Activated CD8-positive, alpha-beta T cell treated with anti-CD3 and anti-CD28 coated beads, Interleukin-2, amount 10 ng/mL, durations not matched to agents 7 days and 5 days (primary cell): ENCODE measurements at regions not wholly inside any gene's neighbourhood (a gene's known extent, or its start where the extent isn't known, plus 50 kb on each side); places are given as distances from the start of the nearest gene placed in this dataset.

ENCODE experiments used
- ATAC-seq: fragments of 150-1000 bp; cut with Tn5 transposase; one replicate; pipeline ENCODE4 v1.10.0; 2021; ENCODE audit warnings: moderate library complexity
- CTCF ChIA-PET: fragments of 350-600 bp; sonication (Branson Sonifier 250); formaldehyde crosslinking; loops from one replicate; lab custom pipeline; 2021; ENCODE audit warnings: antibody characterized with exemption; lab: Charles Lee
- POLR2A ChIA-PET: fragments of 350-600 bp; sonication (Branson Sonifier 250); formaldehyde crosslinking; loops from one replicate; lab custom pipeline; 2021; ENCODE audit warnings: antibody characterized with exemption; lab: Charles Lee
- DNase-seq: peaks from one replicate; pipeline ENCODE4 v3.0.0-alpha.2; 2020
- H3K27ac Mint-ChIP-seq: one replicate; pipeline ENCODE4 v1.8.0; 2021; ENCODE audit warnings: mild to moderate bottlenecking, mixed read lengths
- H3K27me3 Mint-ChIP-seq: one replicate; pipeline ENCODE4 v1.8.0; 2021; ENCODE audit warnings: low read depth, mixed read lengths
- H3K36me3 Mint-ChIP-seq: one replicate; pipeline ENCODE4 v1.8.0; 2021; ENCODE audit warnings: low read depth, mixed read lengths
- H3K4me1 Mint-ChIP-seq: one replicate; pipeline ENCODE4 v1.8.0; 2021; ENCODE audit warnings: low read depth, mixed read lengths
- H3K4me3 Mint-ChIP-seq: one replicate; pipeline ENCODE4 v1.8.0; 2021; ENCODE audit warnings: mild to moderate bottlenecking, mixed read lengths
- H3K9me3 Mint-ChIP-seq: one replicate; pipeline ENCODE4 v1.8.0; 2022; ENCODE audit warnings: mixed read lengths; ENCODE audit not compliant: insufficient read depth

DNA sequence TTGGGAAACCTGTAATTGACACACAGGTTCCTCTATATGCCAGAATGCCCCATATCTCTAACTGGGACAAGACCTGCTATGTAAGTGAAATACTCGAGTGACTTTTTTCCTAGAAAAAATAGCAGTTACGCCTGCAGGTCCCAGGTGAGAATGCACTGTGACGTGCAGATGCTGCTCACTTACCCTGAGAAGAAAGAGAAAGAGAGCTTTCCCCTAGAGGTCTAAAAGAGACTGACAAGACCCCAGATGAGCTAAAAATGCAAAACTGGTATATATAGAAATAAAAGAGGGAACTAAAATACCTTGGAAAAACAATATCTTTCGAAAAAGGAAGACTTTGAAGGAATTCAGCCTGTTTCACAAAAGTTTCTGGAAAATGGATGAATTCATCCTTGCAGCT, 383.0 kb upstream of the DCC start:
- Mint-ChIP-seq H3K9me3 (peaks cover 3% of the 10 kb centered on the region), H3K4me1 (no peaks in the 10 kb centered on the region), H3K36me3 (no peaks in the 10 kb centered on the region), H3K27ac (no peak overlapping the region), H3K27me3 (no peaks in the 10 kb centered on the region), H3K4me3 (no peak overlapping the region)
- ATAC-seq, result no peak
- no peak for DNase-seq
- POLR2A ChIA-PET, result no interaction called here
- CTCF ChIA-PET, result no interaction called here

DNA sequence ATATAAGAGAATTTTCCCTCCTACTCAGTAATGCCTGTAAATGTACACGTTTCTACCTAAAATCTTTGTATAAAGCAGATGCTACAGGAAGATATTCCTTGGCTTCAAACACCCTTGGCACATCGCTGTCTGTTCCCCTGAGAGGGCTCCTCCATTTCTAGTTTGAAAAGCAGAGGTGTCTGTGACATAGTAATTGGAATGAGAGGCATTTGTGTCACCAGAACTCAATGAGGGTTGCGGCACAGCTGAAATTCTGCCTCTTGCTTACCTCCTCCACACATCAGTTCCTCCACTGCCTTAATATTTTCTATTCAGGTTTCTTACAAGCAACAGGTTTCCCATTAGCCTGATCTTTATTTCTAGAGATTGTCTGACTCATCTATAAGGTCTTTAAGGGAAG, 359.9 kb upstream of the DCC start:
- H3K4me1 Mint-ChIP-seq, result no peaks in the 10 kb centered on the region
- ATAC-seq (no peak), DNase-seq (no peak)
- ChIA-PET POLR2A (no interaction called here), CTCF (no interaction called here)
- H3K27me3 Mint-ChIP-seq, result no peaks in the 10 kb centered on the region
- no peak overlapping the region for H3K27ac Mint-ChIP-seq
- no peaks in the 10 kb centered on the region for H3K36me3 Mint-ChIP-seq
- H3K9me3 Mint-ChIP-seq, result no peaks in the 10 kb centered on the region
- no peak overlapping the region for H3K4me3 Mint-ChIP-seq

DNA sequence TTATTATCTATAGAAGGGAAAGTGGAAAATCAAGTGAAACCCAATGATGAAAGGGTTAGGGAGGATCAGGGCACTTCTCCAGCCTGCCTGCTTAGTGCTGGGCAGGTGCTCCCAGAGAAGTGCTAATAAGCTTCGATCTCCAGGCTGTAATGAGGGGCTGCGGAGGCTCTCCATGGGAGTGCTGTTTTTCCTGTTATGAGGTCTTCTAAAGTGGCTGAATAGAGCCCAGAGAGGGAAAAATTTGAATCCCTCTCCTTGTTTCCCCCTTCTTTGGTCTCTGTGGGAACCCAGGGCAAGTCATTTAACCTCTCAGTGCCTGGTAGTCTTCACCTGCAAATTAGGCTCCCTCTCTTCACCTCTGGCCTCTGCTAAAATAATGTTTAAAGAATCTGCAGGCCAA, 351.7 kb upstream of the DCC start:
- Mint-ChIP-seq H3K36me3 (no peaks in the 10 kb centered on the region), H3K9me3 (no peaks in the 10 kb centered on the region), H3K4me1 (no peaks in the 10 kb centered on the region), H3K27ac (no peak overlapping the region), H3K4me3 (no peak overlapping the region), H3K27me3 (no peaks in the 10 kb centered on the region)
- no peak for ATAC-seq
- ChIA-PET CTCF (no interaction called here), POLR2A (no interaction called here)
- DNase-seq, result no peak

DNA sequence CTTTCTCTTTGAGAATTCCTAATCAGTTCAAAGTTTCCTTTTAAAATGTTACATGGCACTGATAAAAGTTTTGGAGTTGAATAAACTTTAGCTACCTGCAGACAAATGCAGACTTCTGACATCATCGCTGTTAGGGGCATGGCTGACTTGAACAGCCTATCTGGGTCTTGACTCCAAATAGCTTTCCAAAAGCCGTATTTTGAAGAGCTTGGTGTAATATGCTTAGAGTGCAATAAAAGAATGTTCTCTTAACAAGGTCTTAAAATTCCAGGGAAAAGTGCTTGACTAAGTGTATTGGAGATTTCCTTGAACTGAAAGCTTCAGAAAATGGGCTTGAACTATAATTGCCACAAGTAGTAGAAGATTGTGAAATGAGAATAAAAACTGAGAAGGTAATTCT, 342.9 kb upstream of the DCC start:
- Mint-ChIP-seq H3K27ac (no peak overlapping the region), H3K4me1 (no peaks in the 10 kb centered on the region), H3K27me3 (no peaks in the 10 kb centered on the region), H3K4me3 (no peak overlapping the region), H3K9me3 (no peaks in the 10 kb centered on the region), H3K36me3 (no peaks in the 10 kb centered on the region)
- ChIA-PET CTCF (no interaction called here), POLR2A (no interaction called here)
- ATAC-seq (no peak), DNase-seq (no peak)

DNA sequence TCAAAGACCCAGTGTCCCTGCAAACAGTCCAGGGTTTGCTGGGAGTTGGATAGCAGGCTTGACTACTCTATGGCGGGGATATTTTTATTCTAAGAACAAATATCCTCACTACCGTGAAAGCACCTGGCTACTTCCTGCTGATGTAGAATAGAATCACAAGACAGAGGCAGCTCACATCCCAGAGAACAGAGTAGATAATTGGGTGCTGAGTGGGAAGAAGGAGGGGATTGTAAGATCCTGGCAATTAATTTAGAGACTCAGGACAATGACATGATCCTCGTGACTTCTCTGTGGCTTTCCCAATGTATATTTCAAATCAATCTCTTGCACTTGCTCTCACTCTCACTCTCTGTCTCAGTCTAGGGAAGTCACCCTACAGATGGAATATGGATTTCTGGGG, 341.9 kb upstream of the DCC start:
- ChIA-PET CTCF (no interaction called here), POLR2A (no interaction called here)
- DNase-seq (no peak), ATAC-seq (no peak)
- Mint-ChIP-seq H3K27me3 (no peaks in the 10 kb centered on the region), H3K27ac (no peak overlapping the region), H3K4me3 (no peak overlapping the region), H3K36me3 (no peaks in the 10 kb centered on the region), H3K4me1 (no peaks in the 10 kb centered on the region), H3K9me3 (no peaks in the 10 kb centered on the region)

DNA sequence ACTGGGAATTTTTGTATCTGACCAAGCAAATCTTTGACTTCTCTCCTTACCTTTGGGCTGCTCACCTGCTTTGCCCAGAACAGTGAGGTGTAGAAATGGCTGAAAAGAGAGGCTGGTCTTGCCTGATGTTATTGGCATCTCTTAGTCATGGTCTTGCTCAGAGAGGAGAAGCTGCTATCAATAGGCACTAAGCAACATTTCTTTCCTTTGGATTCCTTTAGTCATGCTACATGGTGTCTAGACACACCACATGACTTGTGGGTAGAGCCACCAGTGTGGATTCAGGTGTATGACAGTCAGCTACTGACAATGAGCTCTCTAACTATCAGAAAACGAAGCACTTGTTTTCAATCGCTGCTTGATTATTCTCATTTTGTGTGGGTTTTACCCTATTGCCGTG, 341.3 kb upstream of the DCC start:
- Mint-ChIP-seq H3K4me3 (no peak overlapping the region), H3K27me3 (no peaks in the 10 kb centered on the region), H3K36me3 (no peaks in the 10 kb centered on the region), H3K27ac (no peak overlapping the region), H3K9me3 (no peaks in the 10 kb centered on the region), H3K4me1 (no peaks in the 10 kb centered on the region)
- ChIA-PET CTCF (no interaction called here), POLR2A (no interaction called here)
- no peak for DNase-seq
- ATAC-seq, result no peak

DNA sequence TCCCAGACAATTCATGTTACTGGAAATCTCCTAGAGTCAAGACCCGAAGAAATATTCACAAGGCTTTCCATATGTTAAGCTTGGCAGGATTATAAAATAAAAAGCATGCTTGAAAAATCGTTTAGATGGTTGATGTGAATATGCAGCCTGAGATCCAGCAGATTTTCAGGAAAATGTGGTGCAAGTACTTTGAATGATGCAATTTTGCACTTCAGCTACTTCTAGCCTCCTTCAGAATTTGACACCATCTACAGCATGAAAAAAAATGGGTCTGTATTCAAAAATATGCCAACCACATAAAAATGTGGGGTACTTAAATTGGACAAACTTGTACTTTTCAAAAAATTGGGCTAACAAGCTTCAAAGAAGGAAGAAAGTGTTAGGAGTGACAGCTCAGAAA, 340.6 kb upstream of the DCC start:
- Mint-ChIP-seq H3K27me3 (no peaks in the 10 kb centered on the region), H3K9me3 (no peaks in the 10 kb centered on the region), H3K27ac (no peak overlapping the region), H3K4me3 (no peak overlapping the region), H3K4me1 (no peaks in the 10 kb centered on the region), H3K36me3 (no peaks in the 10 kb centered on the region)
- POLR2A ChIA-PET, result no interaction called here
- ATAC-seq (no peak), DNase-seq (no peak)
- CTCF ChIA-PET, result no interaction called here

DNA sequence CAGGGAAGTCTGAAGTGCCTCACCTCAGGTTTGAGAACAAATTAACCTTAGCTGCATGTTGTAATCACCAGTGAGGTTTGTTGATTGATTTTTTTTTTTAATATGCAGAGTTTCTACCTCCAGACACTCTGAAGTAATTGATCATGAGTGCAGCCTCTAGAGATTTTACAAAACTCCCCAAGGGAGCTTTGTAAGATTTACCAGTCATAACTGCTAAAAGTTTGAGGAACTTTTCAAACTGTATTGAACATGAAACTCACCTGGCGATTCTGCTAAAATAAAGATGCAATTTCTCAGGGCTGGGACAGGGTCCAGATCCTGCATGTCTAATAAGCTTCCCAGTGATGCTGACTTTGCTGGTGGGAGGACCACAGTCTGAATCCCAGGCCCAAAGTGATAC, 339.6 kb upstream of the DCC start:
- H3K27me3 Mint-ChIP-seq, result no peaks in the 10 kb centered on the region
- ATAC-seq (no peak), DNase-seq (no peak)
- H3K36me3 Mint-ChIP-seq, result no peaks in the 10 kb centered on the region
- H3K27ac Mint-ChIP-seq, result no peak overlapping the region
- no peak overlapping the region for H3K4me3 Mint-ChIP-seq
- ChIA-PET CTCF (no interaction called here), POLR2A (no interaction called here)
- H3K4me1 Mint-ChIP-seq, result no peaks in the 10 kb centered on the region
- no peaks in the 10 kb centered on the region for H3K9me3 Mint-ChIP-seq

DNA sequence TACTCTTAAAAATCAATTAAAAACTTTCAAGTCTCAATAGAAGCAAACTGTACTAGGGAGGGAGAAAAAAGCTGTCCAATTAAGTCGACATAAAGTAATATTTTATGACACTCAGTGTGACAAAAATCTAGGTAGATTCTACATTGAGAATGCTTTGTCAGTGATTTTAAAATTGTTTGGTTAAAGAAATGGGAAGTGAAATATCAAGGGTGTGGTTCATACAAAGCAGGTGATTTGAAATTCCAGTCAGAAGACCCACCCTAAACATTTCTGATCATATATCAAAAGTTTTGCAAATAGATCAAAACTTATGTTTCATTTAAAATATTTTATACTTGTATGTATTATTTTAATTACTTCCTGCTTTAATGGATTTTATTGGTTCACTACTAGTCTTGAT, 338.9 kb upstream of the DCC start:
- Mint-ChIP-seq H3K27ac (no peak overlapping the region), H3K27me3 (no peaks in the 10 kb centered on the region), H3K36me3 (no peaks in the 10 kb centered on the region), H3K4me1 (no peaks in the 10 kb centered on the region), H3K9me3 (no peaks in the 10 kb centered on the region), H3K4me3 (no peak overlapping the region)
- CTCF ChIA-PET, result no interaction called here
- POLR2A ChIA-PET, result no interaction called here
- DNase-seq (no peak), ATAC-seq (no peak)

DNA sequence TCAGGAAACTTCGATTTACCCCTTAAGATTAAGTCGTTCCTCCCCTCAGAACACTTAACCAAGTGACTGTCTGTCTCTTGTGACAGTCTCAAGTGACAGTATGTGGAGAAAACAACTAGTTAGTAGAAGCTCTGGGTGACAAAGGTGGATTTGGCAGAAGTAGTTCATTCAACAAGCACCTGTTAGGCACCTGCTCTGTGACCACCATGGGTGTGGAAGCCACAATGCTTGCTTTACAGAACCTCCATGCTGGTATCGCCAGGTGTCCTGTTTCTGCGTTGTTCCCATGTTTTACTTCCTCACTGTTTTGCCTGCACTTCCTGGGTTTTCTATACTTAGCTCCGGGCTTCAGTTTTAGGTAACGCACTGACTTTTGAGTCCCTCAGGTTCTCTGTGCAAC, 337.4 kb upstream of the DCC start:
- POLR2A ChIA-PET, result no interaction called here
- H3K4me1 Mint-ChIP-seq, result no peaks in the 10 kb centered on the region
- no peaks in the 10 kb centered on the region for H3K36me3 Mint-ChIP-seq
- no peaks in the 10 kb centered on the region for H3K27me3 Mint-ChIP-seq
- ATAC-seq, result no peak
- CTCF ChIA-PET, result no interaction called here
- no peak for DNase-seq
- H3K9me3 Mint-ChIP-seq, result no peaks in the 10 kb centered on the region
- H3K27ac Mint-ChIP-seq, result no peak overlapping the region
- no peak overlapping the region for H3K4me3 Mint-ChIP-seq

DNA sequence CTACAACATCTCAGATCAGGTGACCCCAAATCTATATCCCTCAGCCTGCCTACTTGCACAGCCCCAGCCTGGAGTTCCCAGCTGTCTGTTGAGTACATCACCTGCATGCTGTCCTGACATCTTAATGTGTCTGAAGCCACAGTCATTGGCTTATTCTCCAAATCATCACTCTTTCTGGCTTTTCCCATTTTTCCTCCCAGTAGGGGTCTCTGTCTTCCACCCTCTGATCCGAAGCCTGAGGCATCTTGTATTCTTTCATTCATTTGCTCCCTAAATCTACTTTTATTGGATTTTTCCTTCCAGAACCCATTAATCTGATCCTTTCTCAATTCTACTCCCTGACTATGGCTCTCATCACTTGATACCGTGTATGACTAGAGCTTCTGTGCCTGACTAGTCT, 332.9 kb upstream of the DCC start:
- no peak for ATAC-seq
- Mint-ChIP-seq H3K4me1 (no peaks in the 10 kb centered on the region), H3K27me3 (no peaks in the 10 kb centered on the region), H3K36me3 (no peaks in the 10 kb centered on the region), H3K4me3 (no peak overlapping the region), H3K9me3 (no peaks in the 10 kb centered on the region), H3K27ac (no peak overlapping the region)
- POLR2A ChIA-PET, result no interaction called here
- DNase-seq, result no peak
- CTCF ChIA-PET, result no interaction called here

DNA sequence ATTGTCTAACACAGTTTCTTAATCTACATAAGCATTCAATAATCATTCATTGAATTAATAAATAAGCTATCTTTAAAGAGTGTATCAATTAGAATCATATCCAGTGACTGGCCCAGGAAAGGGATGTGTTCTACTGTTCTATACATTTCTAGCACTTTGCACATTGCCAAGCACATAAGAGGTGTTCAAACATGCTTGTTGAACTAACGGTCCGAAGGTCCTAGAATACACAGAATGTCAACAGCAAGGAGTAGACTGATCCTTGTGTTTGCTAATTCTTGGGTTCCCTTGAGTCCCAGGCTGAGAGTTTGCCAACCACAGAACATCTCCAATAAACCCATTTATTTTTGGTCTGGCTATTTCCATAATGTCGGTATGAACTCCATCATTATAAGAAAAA, 331.7 kb upstream of the DCC start:
- ChIA-PET CTCF (no interaction called here), POLR2A (no interaction called here)
- no peak for ATAC-seq
- no peak for DNase-seq
- no peaks in the 10 kb centered on the region for H3K4me1 Mint-ChIP-seq
- H3K4me3 Mint-ChIP-seq, result no peak overlapping the region
- H3K27me3 Mint-ChIP-seq, result no peaks in the 10 kb centered on the region
- no peaks in the 10 kb centered on the region for H3K9me3 Mint-ChIP-seq
- no peak overlapping the region for H3K27ac Mint-ChIP-seq
- H3K36me3 Mint-ChIP-seq, result no peaks in the 10 kb centered on the region

DNA sequence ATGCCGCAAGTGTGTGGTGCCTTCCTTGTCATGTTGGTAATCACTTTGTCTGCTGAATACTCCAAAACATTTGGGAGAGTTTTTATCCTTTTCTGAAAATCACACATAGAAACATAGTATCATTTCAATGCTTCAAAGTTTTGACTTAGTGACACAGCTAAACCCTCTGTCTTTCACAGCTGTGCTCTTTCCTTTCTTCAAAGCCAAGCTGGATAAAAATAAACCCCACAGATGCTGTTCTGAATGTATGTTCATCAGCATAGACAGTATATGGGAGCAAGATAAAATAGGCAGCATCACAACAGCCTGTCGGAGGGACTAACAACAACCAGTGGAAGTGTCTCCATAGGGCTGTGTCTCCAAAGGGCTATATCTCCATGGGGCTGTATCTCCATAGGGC, 331.3 kb upstream of the DCC start:
- H3K4me1 Mint-ChIP-seq, result no peaks in the 10 kb centered on the region
- no peak overlapping the region for H3K27ac Mint-ChIP-seq
- ChIA-PET CTCF (no interaction called here), POLR2A (no interaction called here)
- DNase-seq, result no peak
- no peaks in the 10 kb centered on the region for H3K27me3 Mint-ChIP-seq
- no peaks in the 10 kb centered on the region for H3K36me3 Mint-ChIP-seq
- no peak overlapping the region for H3K4me3 Mint-ChIP-seq
- ATAC-seq, result no peak
- H3K9me3 Mint-ChIP-seq, result no peaks in the 10 kb centered on the region
